Skin epidermis (tissue), 12 donors: ENCODE measurements at regions not wholly inside any gene's neighbourhood (a gene's known extent, or its start where the extent isn't known, plus 50 kb on each side); places are given as distances from the start of the nearest gene placed in this dataset.
"Not testable (repeated sequence)": the region's sequence is repeated elsewhere in the genome, so short reads cannot be mapped to it uniquely, and the experiment has no call there.

Source experiments
- H3K27ac ChIP-seq, 21 experiments: fragments of 200-600 bp; sonication (generic) in 11 of 21; one replicate each; pipeline ENCODE4 v1.5.0; 2020; ENCODE audit warnings: mild to moderate bottlenecking in 3 of 21, inconsistent platforms in 2 of 21, moderate library complexity in 2 of 21
- H3K4me3 ChIP-seq, 7 experiments: fragments of 200-600 bp; sonication (generic) in 2 of 7; one replicate each; pipeline ENCODE4 v1.5.0; 2020; ENCODE audit warnings: inconsistent platforms in 2 of 7, mild to moderate bottlenecking in 2 of 7, moderate library complexity in 1 of 7

DNA sequence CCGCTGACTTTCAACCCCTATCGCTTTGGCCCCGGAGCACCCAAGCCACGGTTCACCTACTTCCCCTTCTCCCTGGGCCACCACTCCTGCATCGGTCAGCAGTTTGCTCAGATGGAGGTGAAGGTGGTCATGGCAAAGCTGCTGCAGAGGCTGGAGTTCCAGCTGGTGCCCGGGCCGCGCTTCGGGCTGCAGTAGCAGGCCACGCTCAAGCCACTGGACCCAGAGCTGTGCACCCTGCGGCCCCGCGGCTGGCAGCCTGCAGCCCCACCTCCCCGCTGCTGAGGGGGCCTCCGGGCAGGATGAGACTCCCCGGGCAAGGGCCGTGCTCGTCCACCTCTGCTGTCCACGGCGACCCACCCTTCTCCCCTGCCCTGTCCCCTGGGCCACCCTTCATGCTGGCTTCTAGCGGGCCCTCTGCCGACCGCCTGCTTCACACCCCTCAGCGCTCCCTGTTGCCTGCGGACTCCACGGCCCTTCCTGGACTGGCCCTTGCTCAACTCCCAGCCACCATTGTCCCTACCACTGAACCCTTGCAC lies 92.2 kb upstream of the TRABD2B start:
- no peak overlapping the region for H3K27ac ChIP-seq

DNA sequence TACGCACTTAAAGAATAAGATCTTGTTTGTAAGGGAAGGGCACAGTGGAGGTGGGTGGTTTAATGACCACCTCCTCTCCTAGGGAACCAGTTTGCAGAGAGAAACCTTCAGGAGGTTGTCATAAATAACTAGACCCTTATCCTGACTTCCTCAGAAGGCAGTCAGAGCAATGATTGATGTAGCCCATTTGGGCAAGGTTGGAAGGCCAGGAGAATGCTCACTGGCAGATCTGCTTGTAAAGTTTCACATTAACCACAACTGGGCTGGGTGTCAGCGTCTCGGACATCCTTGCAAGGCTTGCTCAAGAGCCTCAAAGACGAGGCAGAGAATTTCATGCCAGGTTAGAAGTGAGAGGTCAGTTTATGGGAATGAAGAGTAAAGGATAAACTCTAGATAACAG lies 87.6 kb upstream of the TRABD2B start:
- Histone ChIP-seq H3K27ac (no peak overlapping the region), H3K4me3 (no peak overlapping the region)

More for the DNA sequence above, 92.2 kb upstream of the TRABD2B start:
- H3K4me3 ChIP-seq, result no peak overlapping the region

DNA sequence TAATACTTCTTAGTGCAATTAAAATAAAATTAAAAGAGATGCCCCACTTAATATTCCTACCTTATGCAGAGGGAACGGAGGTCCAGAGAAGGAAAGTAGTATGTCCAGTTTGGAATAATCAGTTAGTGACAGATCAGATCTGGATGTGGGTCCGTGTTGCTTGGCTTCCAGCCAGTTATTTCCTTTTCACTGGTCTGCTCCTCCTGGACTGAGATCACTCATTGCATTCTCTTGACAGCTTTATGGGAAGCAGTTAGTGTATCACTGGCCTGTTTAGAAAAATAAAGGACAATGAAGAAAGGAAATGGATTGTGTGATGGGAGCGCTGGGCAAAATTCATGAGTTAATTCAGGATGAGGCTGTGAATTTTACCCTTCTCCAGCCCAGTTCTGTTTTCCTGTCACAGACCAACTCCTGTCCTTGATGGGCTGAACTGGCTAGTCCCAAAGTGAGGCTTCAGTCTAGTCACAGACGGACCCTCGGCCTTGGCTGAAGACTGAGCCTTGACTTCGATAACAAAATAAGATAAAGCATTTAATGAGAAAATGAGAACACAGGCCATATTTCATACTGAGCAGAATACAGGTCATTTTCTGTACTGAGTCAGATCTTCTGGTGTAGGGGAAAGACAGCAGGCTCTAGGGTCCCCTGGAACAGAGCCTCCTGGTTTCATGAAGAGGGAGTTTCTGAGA lies 85.2 kb upstream of the TRABD2B start:
- H3K27ac ChIP-seq, result no peak overlapping the region
- no peak overlapping the region for H3K4me3 ChIP-seq

DNA sequence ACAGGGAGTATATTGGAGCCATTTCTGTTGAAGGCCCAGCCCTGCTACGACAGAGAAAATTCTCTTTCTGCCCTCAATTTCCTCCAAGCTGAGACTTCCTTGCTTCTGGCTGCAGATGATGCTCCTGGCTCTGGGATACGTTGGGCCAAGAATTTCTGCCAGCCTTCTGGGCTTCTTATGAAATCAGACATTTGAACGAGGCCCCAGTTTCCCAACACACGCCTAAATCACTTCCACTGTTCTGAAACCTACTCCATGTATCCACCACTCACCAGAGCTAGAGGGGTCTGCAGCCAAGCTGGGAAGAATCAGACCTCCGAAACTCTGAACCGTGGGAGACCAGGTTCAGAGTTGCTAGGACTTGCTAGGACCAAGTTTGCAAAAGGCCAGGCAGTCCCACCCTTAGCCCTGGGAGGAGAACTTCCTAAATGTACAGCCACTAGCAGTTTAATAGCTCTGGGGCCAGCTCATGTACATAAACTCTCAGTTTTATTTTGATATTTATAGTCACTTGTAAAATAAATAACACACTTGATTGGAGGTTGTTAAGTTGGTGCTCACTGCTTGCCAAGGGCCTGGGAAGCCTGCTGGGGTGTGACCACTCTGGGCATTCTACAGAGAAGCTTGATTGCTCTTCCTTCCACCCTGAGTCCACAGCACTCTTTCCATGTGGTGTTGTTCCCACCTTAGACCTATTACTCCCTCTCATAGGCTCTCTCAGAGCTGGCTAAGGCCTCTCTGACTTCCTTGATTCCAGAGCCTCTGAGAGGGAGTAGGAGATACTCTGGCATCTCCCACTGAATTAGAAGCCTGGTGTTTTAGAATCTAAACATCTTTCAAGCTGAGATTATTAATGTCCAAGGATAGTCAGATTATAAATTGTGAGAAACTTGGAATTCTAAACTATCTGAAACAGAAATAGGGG lies 83.4 kb upstream of the TRABD2B start:
- Histone ChIP-seq H3K27ac (no peak overlapping the region), H3K4me3 (no peak overlapping the region)

DNA sequence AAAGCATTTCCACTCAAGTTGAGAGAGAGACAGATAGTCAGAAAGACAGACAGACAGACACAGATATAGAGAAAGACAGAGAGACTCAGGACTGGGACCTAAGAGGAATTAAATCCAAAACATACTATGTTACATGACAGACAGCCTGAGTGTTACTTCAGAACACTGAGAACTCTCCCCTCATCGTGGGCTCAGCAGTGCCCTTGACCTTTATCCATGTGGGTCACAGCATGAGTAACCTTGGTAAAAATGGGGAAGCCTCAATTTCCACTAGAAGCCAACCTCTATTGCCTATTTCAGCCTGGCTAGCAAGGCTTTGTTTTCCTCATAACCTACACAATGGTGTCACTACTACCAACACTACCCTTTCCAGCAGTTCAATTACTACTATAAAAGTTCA lies 81.9 kb upstream of the TRABD2B start:
- Histone ChIP-seq H3K4me3 (no peak overlapping the region), H3K27ac (no peak overlapping the region)

DNA sequence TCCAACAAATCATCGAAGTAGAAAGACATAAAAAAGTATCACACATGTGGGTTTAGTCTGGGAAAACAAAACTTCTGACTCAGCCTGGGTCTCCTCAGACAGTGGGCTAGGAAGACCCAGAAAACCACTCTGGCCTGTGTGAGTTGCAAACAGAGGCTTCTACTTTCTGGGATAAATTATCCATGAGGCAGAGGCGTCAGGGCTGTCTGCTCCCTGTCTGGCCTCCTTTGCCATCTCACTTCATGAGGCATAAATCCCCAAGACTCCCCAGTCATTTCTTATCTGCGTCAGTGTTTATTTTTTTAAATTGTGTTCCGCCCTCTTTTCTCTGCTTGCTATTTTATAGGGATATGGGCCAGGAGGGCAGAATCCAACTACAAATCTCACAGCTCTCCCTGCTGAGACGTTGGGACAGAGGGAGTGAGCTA lies 80.6 kb upstream of the TRABD2B start:
- Histone ChIP-seq H3K27ac (no peak overlapping the region), H3K4me3 (no peak overlapping the region)

DNA sequence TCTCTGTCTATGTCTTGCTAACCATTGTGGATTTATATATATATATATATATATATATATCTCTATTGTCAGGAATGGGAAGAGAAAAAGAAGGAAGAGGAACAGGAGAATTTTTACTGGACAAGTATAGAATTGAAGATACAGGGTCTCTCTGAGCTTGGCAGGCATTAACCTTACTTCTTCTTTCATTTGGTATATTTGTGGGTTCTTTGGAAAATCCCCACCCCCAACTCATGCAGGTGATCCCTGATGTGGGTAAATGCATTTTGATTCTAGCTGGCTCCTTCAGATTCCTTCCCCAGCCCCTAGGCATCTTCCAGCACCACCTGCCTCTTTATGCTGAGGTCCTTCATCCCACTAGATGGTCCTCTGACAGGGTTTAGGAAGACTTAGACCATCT lies 78.8 kb upstream of the TRABD2B start:
- Histone ChIP-seq H3K4me3 (no peak overlapping the region), H3K27ac (no peak overlapping the region)

DNA sequence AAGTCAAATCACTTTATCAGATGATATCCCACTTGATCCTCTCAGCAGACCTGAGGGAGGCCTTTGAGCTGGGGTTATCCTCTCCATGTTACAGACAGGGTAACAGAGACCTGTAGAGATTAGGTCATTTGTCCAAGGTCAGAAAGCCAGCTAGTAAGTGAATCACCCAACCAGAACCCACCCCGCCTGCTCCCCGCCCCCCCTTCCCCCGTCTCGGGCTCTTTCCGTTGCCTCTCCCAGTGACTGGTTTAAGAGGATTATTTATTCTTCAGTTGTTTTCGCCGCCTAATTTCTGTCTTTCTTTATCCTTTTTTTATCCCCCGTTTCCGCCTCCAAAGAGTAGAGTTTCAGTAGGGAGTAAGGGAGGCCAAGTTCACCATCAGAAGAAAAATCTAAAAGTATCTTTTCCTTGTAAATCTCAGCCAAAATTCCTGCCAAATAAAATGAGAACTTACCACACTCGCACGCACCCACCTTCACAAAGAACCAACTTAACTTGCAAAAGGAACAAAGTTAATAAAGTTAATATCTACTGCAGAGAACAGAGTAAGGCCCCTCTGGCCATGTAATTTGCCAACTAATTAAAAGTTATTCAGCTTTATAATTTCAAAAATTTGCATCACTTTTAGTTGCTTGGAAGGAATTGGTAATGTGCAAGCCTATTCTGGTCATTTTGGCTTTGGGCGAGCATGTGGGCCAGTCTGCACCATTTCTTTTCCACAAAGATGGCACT lies 76.8 kb upstream of the TRABD2B start:
- no peak overlapping the region for H3K27ac ChIP-seq
- H3K4me3 ChIP-seq, result no peak overlapping the region

DNA sequence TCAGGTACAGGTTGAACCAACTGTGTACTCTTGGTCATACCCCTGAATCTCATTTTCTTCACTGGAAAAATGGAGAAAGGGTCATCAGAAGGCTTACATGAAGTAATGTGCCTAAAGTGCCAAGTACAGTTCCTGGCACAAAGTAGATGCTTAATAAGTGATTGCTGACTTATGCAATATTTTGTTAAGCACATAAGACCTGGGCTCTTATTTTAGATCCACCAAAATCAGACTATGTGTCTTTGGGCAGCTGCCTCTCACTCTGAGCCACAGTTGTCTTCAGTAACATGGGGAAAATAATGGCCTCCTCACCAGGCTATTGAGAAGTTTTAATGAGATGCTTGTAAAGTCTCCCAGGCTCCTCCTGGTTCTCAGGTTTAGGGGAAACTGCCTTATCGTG lies 74.3 kb upstream of the TRABD2B start:
- no peak overlapping the region for H3K4me3 ChIP-seq

DNA sequence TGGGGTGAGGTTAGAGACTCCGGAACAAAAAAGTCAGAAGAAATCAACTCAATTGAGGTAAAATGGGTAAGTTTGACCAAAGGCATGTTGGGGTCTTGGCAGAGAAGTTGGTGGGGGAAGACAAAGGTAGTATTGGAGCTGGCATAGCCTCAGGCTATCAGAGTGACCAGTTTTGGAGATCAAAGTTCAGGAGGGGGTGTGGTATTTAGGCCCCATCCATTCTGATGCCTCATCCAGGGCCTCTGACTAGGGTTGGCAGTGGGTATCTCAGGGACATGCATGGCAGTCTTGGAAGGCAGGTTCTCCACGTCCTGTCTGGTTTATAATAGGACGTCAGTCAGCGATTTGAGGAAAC lies 73.2 kb upstream of the TRABD2B start:
- peak overlapping the region in 1 of 21 experiments; percentile 5 for H3K27ac ChIP-seq
- no peak overlapping the region for H3K4me3 ChIP-seq

More for the DNA sequence above, 74.3 kb upstream of the TRABD2B start:
- no peak overlapping the region for H3K27ac ChIP-seq

DNA sequence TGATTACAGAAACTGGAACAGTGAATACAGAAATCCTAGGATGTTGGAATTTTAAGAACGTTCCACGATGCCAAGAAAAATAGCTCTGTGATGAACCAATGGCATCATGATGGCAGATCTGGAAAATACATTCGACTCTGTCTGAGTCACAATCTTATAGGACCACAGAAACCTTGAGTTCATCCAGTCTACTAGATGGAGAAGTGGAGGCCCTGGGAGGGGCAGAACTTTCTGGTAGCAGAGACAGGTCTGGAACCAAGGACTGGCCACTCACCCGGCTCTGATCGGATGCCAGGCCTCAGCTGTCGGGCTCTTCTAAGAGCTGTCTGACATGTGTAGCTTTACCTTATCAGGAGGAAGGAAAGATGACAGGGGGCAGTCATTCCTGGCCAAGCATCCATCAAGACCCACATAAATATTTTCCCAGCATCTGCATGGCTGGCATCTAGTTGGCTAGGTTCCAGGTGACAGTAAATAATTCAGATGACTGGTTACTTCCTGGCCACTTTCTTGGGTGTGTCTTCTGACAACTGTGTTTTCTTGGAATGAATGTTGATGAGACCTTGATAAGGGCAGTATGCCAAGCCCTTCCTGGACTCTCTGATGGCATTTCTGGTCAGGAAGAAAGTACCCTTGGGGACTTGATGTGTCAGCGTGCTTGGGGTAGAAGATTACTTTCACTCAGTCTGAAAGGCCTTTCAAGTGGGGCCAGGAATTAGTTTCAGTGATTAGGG lies 72.6 kb upstream of the TRABD2B start:
- H3K27ac ChIP-seq, result peak overlapping the region in 1 of 21 experiments; percentile 34

DNA sequence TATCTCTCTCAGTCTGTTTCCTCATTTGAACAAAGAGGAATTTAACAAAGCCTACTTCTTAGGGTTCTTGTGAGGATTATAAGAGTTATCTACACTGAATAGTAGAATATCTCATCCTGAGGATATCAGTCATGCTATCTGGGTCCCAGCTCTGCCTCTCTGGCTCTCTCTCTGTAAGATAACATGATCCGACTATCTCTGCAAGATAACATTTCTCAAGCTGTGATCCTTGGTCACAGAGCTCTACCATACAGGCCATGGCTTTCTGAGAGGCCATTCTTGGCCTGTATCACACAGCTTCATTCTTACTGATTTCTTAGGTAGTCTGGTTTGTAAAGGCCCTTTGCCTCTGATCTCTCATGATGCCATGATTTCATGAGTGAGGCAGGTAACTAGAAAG lies 71.0 kb upstream of the TRABD2B start:
- H3K4me3 ChIP-seq, result no peak overlapping the region
- no peak overlapping the region for H3K27ac ChIP-seq

More for the DNA sequence above, 72.6 kb upstream of the TRABD2B start:
- H3K4me3 ChIP-seq, result no peak overlapping the region

DNA sequence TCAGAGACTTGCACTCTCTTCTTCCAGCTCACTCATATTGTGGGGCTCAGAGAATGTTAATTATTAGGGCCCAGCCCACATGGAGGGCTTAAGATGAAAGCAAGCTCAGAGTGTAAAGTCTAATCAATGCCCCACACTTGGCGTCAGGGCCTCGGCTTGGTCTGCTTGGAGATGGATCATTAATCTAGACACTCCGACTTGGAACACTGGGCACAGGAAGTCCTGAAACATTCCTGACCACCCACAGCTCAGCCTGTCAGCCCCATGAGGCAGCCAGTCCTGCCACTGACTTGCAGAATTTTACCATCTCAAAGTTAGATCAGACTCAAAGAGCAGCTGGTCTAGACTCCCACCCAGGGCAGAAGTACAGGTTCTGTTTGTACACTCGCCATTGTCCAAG lies 69.8 kb upstream of the TRABD2B start:
- Histone ChIP-seq H3K4me3 (no peak overlapping the region), H3K27ac (no peak overlapping the region)

DNA sequence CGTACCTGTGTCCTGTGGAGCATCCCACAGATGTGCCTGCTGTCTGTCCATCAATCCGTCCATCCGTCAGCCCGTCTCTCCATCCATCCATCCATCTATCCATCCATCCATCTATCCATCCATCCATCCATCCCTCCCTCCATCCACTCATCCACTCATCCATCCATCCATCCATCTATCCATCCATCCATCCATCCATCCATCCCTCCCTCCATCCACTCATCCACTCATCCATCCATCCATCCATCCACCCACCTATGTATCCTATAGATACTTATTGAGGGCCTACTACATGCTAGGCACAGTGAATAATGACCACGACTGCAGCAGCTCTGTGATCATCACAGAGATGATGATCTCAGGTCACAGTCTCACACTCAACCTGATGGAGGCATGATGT lies 67.5 kb upstream of the TRABD2B start:
- not testable (repeated sequence) for H3K27ac ChIP-seq, H3K4me3 ChIP-seq

DNA sequence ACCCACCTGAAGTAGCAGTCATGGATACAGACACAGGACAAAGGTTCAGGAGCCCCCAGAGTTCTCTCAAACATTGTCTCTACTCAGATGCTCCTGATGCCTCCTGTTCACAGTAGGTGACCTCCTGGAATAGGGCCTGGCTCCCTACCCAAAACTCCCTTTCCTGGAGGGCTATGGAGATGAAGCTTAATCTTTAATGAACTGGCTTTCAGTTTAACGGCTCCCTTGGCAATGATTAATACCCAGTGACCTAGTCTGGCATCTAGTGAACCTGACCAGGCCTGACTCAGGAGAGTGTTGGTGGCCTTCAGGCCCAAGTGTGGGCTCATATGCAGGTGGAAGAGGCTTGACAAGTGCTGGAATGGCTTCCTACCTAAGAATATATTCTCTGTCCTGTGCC lies 65.2 kb upstream of the TRABD2B start:
- H3K27ac ChIP-seq, result no peak overlapping the region

DNA sequence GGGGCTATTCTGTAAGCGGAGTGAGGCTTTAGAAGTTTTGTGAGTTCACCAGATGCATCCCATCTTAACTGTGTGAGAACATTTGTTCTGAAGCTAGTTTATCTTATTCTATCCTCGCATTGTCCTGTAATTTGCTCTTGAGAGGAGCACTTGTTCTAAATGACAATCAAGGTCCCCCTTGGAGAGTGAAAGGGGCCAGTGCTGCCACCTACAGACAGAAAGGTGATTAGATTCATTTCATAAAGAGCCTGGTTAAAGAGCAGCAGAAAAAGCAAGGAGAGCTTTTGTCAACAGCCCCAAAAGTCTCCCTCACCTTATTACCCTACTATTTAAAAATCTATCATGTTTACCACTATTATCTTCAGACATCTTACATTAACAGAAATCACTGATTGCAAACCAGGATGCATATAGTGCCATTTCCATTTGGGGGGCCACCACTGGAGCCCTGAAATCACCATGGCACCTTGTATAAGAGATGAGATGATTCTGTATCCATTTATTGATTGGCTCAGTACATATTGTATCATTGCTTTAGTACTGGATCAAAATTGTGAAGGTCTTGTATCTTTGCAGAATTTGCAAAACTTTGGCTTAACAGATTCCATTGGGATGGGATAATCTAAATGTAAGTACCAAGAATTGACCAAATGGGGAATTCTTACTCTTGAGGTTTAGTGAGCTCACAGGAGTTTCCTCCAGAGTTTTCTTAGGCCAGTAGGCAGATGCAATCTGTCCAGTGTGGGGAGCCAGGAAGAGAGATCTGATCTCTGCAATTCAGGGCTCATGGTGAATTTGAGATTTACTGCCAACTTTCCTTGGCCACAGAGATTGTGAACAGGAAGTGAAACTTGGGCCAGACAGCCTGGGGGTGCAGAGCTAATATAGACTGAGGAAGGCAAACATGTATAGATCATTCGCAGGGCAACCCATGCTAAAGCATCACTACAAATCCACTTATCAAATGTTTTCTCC lies 64.3 kb upstream of the TRABD2B start:
- H3K27ac ChIP-seq, result no peak overlapping the region
- no peak overlapping the region for H3K4me3 ChIP-seq

More for the DNA sequence above, 65.2 kb upstream of the TRABD2B start:
- H3K4me3 ChIP-seq, result no peak overlapping the region

DNA sequence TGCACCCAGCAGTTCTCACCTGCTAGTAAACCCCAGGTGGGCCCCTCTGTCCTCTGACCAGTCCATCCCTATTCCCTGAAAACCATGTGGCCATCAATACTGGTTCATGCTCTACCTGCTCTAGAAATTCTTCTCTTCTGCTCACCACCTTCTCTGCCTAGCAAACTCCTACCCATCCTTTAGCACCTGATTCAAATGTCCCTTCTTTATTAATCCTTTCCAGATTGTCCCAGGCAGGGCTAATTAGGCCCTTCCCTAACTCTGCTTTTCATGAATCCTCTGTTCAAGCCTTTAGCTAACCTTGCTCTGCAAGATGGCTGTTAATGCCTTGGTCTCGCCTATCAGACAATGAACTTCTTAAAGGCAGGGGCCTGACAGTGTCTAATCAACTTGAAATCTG lies 62.1 kb upstream of the TRABD2B start:
- Histone ChIP-seq H3K4me3 (no peak overlapping the region), H3K27ac (no peak overlapping the region)
